ENCODE measurements at regions not wholly inside any gene's neighbourhood (a gene's known extent, or its start where the extent isn't known, plus 50 kb on each side); places are given as distances from the start of the nearest gene placed in this dataset.

DNA sequence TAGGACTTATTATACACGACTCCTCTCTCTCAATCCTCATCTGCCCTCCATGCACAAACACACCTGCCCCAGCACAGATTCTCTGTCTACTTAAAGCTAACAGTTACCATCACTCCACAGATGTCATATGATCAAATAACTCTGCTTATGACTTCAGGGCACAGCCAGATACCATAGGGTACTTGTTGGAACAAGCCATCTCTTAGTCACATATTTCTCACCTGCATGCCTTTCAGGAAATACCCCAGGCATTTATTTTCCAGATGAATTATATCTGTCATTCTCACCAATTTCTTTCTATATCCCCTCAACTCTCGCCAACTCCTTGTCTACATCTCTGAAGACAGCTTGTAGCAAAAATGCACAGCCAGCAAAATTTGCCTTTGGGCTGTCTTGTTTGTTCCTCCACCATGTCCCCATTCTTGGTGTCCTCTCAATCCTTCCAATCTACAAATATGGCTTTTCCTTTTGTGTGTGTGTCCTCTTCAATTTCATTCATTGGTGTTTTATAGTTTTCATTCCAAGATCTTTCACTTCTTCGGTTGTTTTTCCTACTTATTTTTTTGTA, 353.9 kb upstream of the CAMK1G start:
- Histone ChIP-seq H3K9me3 (ENCODE audit: control insufficient read depth, insufficient read depth, low read depth, low read length) (no peaks in the 10 kb centered on the region), H3K4me3 (ENCODE audit: low read depth in 2 of 2, low read length in 2 of 2) (no peak overlapping the region), H3K27me3 (ENCODE audit: control insufficient read depth, insufficient read depth, low read length) (no peaks in the 10 kb centered on the region), H3K27ac (ENCODE audit: low read length) (no peak overlapping the region), H3K4me1 (ENCODE audit: control insufficient read depth, insufficient read depth, low read length) (no peaks in the 10 kb centered on the region), H3K36me3 (ENCODE audit: control insufficient read depth, insufficient read depth, low read length) (no peaks in the 10 kb centered on the region)
- no peak for TF ChIP-seq TCF7L2 (IDR thresholded peaks at IDR 0.05; ENCODE audit: low read depth, low read length)
- TF ChIP-seq POLR2AphosphoS5 (IDR thresholded peaks at IDR 0.05; ENCODE audit: low read depth, low read length): no peak
- TF ChIP-seq, protein P1, sequence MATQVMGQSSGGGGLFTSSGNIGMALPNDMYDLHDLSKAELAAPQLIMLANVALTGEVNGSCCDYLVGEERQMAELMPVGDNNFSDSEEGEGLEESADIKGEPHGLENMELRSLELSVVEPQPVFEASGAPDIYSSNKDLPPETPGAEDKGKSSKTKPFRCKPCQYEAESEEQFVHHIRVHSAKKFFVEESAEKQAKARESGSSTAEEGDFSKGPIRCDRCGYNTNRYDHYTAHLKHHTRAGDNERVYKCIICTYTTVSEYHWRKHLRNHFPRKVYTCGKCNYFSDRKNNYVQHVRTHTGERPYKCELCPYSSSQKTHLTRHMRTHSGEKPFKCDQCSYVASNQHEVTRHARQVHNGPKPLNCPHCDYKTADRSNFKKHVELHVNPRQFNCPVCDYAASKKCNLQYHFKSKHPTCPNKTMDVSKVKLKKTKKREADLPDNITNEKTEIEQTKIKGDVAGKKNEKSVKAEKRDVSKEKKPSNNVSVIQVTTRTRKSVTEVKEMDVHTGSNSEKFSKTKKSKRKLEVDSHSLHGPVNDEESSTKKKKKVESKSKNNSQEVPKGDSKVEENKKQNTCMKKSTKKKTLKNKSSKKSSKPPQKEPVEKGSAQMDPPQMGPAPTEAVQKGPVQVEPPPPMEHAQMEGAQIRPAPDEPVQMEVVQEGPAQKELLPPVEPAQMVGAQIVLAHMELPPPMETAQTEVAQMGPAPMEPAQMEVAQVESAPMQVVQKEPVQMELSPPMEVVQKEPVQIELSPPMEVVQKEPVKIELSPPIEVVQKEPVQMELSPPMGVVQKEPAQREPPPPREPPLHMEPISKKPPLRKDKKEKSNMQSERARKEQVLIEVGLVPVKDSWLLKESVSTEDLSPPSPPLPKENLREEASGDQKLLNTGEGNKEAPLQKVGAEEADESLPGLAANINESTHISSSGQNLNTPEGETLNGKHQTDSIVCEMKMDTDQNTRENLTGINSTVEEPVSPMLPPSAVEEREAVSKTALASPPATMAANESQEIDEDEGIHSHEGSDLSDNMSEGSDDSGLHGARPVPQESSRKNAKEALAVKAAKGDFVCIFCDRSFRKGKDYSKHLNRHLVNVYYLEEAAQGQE (IDR thresholded peaks at IDR 0.05; ENCODE audit: insufficient read depth in 1 of 2, low read depth in 2 of 2, low read length in 1 of 2): no peak
- TF ChIP-seq, protein P2, sequence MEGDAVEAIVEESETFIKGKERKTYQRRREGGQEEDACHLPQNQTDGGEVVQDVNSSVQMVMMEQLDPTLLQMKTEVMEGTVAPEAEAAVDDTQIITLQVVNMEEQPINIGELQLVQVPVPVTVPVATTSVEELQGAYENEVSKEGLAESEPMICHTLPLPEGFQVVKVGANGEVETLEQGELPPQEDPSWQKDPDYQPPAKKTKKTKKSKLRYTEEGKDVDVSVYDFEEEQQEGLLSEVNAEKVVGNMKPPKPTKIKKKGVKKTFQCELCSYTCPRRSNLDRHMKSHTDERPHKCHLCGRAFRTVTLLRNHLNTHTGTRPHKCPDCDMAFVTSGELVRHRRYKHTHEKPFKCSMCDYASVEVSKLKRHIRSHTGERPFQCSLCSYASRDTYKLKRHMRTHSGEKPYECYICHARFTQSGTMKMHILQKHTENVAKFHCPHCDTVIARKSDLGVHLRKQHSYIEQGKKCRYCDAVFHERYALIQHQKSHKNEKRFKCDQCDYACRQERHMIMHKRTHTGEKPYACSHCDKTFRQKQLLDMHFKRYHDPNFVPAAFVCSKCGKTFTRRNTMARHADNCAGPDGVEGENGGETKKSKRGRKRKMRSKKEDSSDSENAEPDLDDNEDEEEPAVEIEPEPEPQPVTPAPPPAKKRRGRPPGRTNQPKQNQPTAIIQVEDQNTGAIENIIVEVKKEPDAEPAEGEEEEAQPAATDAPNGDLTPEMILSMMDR (IDR thresholded peaks at IDR 0.05): no peak
- no peak for TF ChIP-seq SIN3A (IDR thresholded peaks at IDR 0.05; ENCODE audit: borderline replicate concordance, insufficient read depth, low read depth, low read length)
- POLR2A ChIA-PET: no interaction called here
- DNase-seq (ENCODE audit: low read depth, low spot score): no peak
- intact Hi-C loops (cut with micrococcal nuclease; ENCODE audit: unreplicated experiment): no loop called here
- no peak for ATAC-seq
- CTCF ChIA-PET: no interaction called here
- in situ Hi-C loops (cut with HindIII; ENCODE audit: low pct_unique_long_range_greater_than_20kb, low sequenced_read_pairs): no loop called here
- BruUV-seq (replicated peaks): no TSS peak

DNA sequence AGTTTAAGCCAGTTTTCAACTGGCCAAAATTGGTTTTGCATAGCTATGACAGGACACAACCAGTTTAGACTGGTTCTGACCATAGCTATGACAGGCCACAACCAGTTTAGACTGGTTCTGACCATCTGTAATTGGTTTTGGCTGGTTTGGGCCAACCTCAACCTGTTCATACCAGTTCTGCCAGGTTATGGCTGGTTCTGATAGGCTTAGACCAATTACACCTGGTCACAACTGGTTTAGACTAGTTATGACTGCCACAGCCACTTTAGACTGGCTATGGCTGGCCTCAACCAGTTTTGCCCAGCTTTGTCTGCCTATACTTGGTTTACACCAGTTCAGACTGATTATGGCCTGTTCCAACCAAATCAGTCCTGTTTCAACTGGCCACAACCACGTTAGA, 353.2 kb upstream of the CAMK1G start:
- BruUV-seq (replicated peaks): no TSS peak
- no peak for DNase-seq (ENCODE audit: low read depth, low spot score)
- no peaks in the 10 kb centered on the region for H3K36me3 ChIP-seq (ENCODE audit: control insufficient read depth, insufficient read depth, low read length)
- H3K27ac ChIP-seq (ENCODE audit: low read length): no peak overlapping the region
- POLR2A ChIA-PET: no interaction called here
- no peak overlapping the region for H3K4me3 ChIP-seq (ENCODE audit: low read depth in 2 of 2, low read length in 2 of 2)
- TF ChIP-seq, protein P2 (IDR thresholded peaks at IDR 0.05): no peak
- no peaks in the 10 kb centered on the region for H3K27me3 ChIP-seq (ENCODE audit: control insufficient read depth, insufficient read depth, low read length)
- intact Hi-C loops (cut with micrococcal nuclease; ENCODE audit: unreplicated experiment): no loop called here
- in situ Hi-C loops (cut with HindIII; ENCODE audit: low pct_unique_long_range_greater_than_20kb, low sequenced_read_pairs): no loop called here
- no peaks in the 10 kb centered on the region for H3K4me1 ChIP-seq (ENCODE audit: control insufficient read depth, insufficient read depth, low read length)
- no peaks in the 10 kb centered on the region for H3K9me3 ChIP-seq (ENCODE audit: control insufficient read depth, insufficient read depth, low read depth, low read length)
- ATAC-seq: no peak
- CTCF ChIA-PET: no interaction called here
